Vagina (tissue), 2 donors: ENCODE measurements at regions not wholly inside any gene's neighbourhood (a gene's known extent, or its start where the extent isn't known, plus 50 kb on each side); places are given as distances from the start of the nearest gene placed in this dataset.

Experiments
- POLR2A ChIP-seq, 2 donors: fragments of 450-650 bp; IDR thresholded peaks; one replicate each; pipeline ENCODE4 v1.6.1; 2017; ENCODE audit warnings: antibody characterized with exemption in 2 of 2, mild to moderate bottlenecking in 2 of 2, moderate library complexity in 2 of 2
- TF ChIP-seq, protein P1 (sequence below), 3 experiments: fragments of 450-650 bp in 2 of 3; fragments of 200-600 bp in 1 of 3; sonication (generic) in 1 of 3; IDR thresholded peaks; one replicate each; pipeline ENCODE4 v1.5.1; 2017 to 2019; ENCODE audit warnings: antibody characterized with exemption in 3 of 3, mild to moderate bottlenecking in 2 of 3, moderate library complexity in 2 of 3

DNA sequence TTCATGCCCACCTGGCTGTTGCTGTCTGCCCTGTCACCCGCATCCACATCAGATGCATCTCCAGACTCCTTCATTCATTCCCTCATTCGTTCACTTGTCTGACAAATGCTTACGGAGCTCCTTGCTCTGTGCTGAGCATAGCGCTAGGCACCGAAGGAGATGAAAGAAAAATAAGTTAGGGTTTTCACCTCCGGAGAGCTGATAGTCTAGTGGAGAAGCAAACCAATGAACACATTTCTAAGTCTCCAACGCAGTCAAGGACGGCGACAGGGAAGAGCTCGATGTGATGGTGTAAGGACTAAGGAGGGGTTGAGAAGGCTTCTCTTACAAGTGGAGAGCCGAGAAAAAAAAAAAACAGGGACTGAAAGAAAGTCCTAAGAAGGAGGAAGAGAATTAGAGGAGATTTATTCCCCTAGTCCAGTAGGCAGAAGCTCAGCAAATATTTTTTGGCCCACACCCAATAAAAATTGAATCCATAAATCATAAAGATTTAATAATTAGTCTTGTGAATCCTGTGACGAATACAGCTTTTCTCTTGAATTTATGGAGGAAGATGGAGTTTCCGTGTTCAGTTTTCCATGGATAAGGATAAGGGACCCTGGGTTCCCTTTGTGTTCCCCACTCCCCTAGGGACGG lies 127.2 kb upstream of the DLG1 start:
- TF ChIP-seq, protein P1, sequence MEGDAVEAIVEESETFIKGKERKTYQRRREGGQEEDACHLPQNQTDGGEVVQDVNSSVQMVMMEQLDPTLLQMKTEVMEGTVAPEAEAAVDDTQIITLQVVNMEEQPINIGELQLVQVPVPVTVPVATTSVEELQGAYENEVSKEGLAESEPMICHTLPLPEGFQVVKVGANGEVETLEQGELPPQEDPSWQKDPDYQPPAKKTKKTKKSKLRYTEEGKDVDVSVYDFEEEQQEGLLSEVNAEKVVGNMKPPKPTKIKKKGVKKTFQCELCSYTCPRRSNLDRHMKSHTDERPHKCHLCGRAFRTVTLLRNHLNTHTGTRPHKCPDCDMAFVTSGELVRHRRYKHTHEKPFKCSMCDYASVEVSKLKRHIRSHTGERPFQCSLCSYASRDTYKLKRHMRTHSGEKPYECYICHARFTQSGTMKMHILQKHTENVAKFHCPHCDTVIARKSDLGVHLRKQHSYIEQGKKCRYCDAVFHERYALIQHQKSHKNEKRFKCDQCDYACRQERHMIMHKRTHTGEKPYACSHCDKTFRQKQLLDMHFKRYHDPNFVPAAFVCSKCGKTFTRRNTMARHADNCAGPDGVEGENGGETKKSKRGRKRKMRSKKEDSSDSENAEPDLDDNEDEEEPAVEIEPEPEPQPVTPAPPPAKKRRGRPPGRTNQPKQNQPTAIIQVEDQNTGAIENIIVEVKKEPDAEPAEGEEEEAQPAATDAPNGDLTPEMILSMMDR (IDR thresholded peaks at IDR 0.05), result no peak
- no peak for TF ChIP-seq POLR2A (IDR thresholded peaks at IDR 0.05)
